ENCODE measurements at regions not wholly inside any gene's neighbourhood (a gene's known extent, or its start where the extent isn't known, plus 50 kb on each side); places are given as distances from the start of the nearest gene placed in this dataset.

DNA sequence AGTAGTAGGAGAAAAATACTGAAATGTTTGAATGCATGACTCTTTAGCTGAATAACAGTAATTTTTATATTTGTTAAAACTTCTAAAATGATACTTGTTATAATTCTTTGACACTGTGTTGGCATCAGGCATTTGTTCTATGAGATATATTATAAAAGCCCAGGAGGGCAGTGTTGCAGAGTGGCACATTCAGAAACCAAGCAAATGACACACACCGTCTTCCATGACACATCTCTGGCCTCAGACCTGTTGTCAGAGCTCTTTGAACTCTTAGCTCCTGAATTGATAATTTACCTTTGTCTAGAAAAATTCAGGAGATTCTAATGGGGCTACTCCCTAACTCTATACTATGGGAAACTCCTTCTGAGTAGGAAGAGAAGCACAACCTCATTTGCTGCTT is 62.4 kb upstream of the MDFIC start:
- Histone ChIP-seq H3K9me3 (ENCODE audit: low read length) (no peaks in the 10 kb centered on the region), H3K79me2 (ENCODE audit: insufficient read depth, low read length) (no peaks in the 10 kb centered on the region), H2AFZ (ENCODE audit: low read length) (no peak overlapping the region), H3K4me2 (ENCODE audit: low read length) (no peak overlapping the region), H3K36me3 (ENCODE audit: insufficient read depth, low read length) (no peaks in the 10 kb centered on the region), H3K9me2 (ENCODE audit: low read depth, low read length) (no peaks in the 10 kb centered on the region), H4K20me1 (ENCODE audit: insufficient read depth, low read length) (no peaks in the 10 kb centered on the region), H3F3A (ENCODE audit: insufficient read depth, low read length) (no peaks in the 10 kb centered on the region), H3K4me3 (ENCODE audit: low read depth, low read length, poor library complexity, severe bottlenecking) (no peak overlapping the region), H3K9ac (ENCODE audit: low read length) (no peak overlapping the region), H3K27ac (ENCODE audit: low read depth, low read length, poor library complexity, severe bottlenecking) (no peak overlapping the region), H3K4me1 (ENCODE audit: insufficient read depth, low read length, severe bottlenecking) (no peaks in the 10 kb centered on the region), H3K27me3 (ENCODE audit: insufficient read depth, low read length) (no peaks in the 10 kb centered on the region)
- TF ChIP-seq EZH2 (IDR thresholded peaks at IDR 0.05; ENCODE audit: borderline replicate concordance, low read length) = no peak
- TF ChIP-seq, protein P1, sequence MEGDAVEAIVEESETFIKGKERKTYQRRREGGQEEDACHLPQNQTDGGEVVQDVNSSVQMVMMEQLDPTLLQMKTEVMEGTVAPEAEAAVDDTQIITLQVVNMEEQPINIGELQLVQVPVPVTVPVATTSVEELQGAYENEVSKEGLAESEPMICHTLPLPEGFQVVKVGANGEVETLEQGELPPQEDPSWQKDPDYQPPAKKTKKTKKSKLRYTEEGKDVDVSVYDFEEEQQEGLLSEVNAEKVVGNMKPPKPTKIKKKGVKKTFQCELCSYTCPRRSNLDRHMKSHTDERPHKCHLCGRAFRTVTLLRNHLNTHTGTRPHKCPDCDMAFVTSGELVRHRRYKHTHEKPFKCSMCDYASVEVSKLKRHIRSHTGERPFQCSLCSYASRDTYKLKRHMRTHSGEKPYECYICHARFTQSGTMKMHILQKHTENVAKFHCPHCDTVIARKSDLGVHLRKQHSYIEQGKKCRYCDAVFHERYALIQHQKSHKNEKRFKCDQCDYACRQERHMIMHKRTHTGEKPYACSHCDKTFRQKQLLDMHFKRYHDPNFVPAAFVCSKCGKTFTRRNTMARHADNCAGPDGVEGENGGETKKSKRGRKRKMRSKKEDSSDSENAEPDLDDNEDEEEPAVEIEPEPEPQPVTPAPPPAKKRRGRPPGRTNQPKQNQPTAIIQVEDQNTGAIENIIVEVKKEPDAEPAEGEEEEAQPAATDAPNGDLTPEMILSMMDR (IDR thresholded peaks at IDR 0.05; ENCODE audit: low read length) = no peak

- Histone ChIP-seq H3K9me2 (ENCODE audit: low read depth, low read length) (no peaks in the 10 kb centered on the region), H3K9ac (ENCODE audit: low read length) (no peak overlapping the region), H3K4me3 (ENCODE audit: low read depth, low read length, poor library complexity, severe bottlenecking) (no peak overlapping the region), H3K4me1 (ENCODE audit: insufficient read depth, low read length, severe bottlenecking) (no peaks in the 10 kb centered on the region), H3K79me2 (ENCODE audit: insufficient read depth, low read length) (no peaks in the 10 kb centered on the region), H3K4me2 (ENCODE audit: low read length) (no peak overlapping the region), H3K36me3 (ENCODE audit: insufficient read depth, low read length) (no peaks in the 10 kb centered on the region), H3K27ac (ENCODE audit: low read depth, low read length, poor library complexity, severe bottlenecking) (no peak overlapping the region), H2AFZ (ENCODE audit: low read length) (no peak overlapping the region), H3K9me3 (ENCODE audit: low read length) (no peaks in the 10 kb centered on the region), H3K27me3 (ENCODE audit: insufficient read depth, low read length) (no peaks in the 10 kb centered on the region), H4K20me1 (ENCODE audit: insufficient read depth, low read length) (no peaks in the 10 kb centered on the region), H3F3A (ENCODE audit: insufficient read depth, low read length) (no peaks in the 10 kb centered on the region)
- TF ChIP-seq EZH2 (IDR thresholded peaks at IDR 0.05; ENCODE audit: borderline replicate concordance, low read length) = no peak
- TF ChIP-seq, protein P1 (IDR thresholded peaks at IDR 0.05; ENCODE audit: low read length) = no peak
Measured at GRCh38 chr7:114860206-114860605, 61.7 kb upstream of the MDFIC start.

GRCh38 chr7:114862406-114862805 is 59.5 kb upstream of the MDFIC start:
- Histone ChIP-seq H3K4me1 (ENCODE audit: insufficient read depth, low read length, severe bottlenecking) (no peaks in the 10 kb centered on the region), H3K4me3 (ENCODE audit: low read depth, low read length, poor library complexity, severe bottlenecking) (no peak overlapping the region), H3K4me2 (ENCODE audit: low read length) (no peak overlapping the region), H4K20me1 (ENCODE audit: insufficient read depth, low read length) (no peaks in the 10 kb centered on the region), H3K9me3 (ENCODE audit: low read length) (no peaks in the 10 kb centered on the region), H3K9me2 (ENCODE audit: low read depth, low read length) (no peaks in the 10 kb centered on the region), H3K9ac (ENCODE audit: low read length) (no peak overlapping the region), H3K27ac (ENCODE audit: low read depth, low read length, poor library complexity, severe bottlenecking) (no peak overlapping the region), H3K79me2 (ENCODE audit: insufficient read depth, low read length) (no peaks in the 10 kb centered on the region), H2AFZ (ENCODE audit: low read length) (no peak overlapping the region), H3K27me3 (ENCODE audit: insufficient read depth, low read length) (no peaks in the 10 kb centered on the region), H3F3A (ENCODE audit: insufficient read depth, low read length) (no peaks in the 10 kb centered on the region), H3K36me3 (ENCODE audit: insufficient read depth, low read length) (no peaks in the 10 kb centered on the region)
- TF ChIP-seq, protein P1 (IDR thresholded peaks at IDR 0.05; ENCODE audit: low read length) = no peak
- no peak for TF ChIP-seq EZH2 (IDR thresholded peaks at IDR 0.05; ENCODE audit: borderline replicate concordance, low read length)
